ENCODE measurements at regions not wholly inside any gene's neighbourhood (a gene's known extent, or its start where the extent isn't known, plus 50 kb on each side); places are given as distances from the start of the nearest gene placed in this dataset.

- Mint-ChIP-seq H3K4me3 (no peak overlapping the region), H3K27ac (ENCODE audit: unreplicated experiment) (no peak overlapping the region), H3K27me3 (ENCODE audit: low read depth) (no peaks in the 10 kb centered on the region), H3K9me3 (peaks cover 22% of the 10 kb centered on the region), H3K36me3 (ENCODE audit: low read depth) (peaks cover 4% of the 10 kb centered on the region), H3K4me1 (no peaks in the 10 kb centered on the region)
- no peak for DNase-seq (ENCODE audit: low read depth, low spot score)
- no peak for TF ChIP-seq CTCF (conservative IDR thresholded peaks at IDR 0.05)
Observed at GRCh38 chr21:17712887-17713286, 100.2 kb upstream of the BTG3 start.

- H3K4me1 Mint-ChIP-seq = no peaks in the 10 kb centered on the region
Observed at GRCh38 chr21:17711896-17712295, 99.2 kb upstream of the BTG3 start.

GRCh38 chr21:17709266-17709611, 96.5 kb upstream of the BTG3 start:
- peaks cover 2% of the 10 kb centered on the region for H3K27me3 Mint-ChIP-seq (ENCODE audit: low read depth)
- H3K36me3 Mint-ChIP-seq (ENCODE audit: low read depth) = peaks cover 7% of the 10 kb centered on the region
- H3K4me1 Mint-ChIP-seq = no peaks in the 10 kb centered on the region
- DNase-seq (ENCODE audit: low read depth, low spot score) = no peak
- no peak for TF ChIP-seq CTCF (conservative IDR thresholded peaks at IDR 0.05)
- H3K4me3 Mint-ChIP-seq = no peak overlapping the region
- H3K9me3 Mint-ChIP-seq = peaks cover 23% of the 10 kb centered on the region
- no peak overlapping the region for H3K27ac Mint-ChIP-seq (ENCODE audit: unreplicated experiment)

More at GRCh38 chr21:17711896-17712295, 99.2 kb upstream of the BTG3 start:
- TF ChIP-seq CTCF (conservative IDR thresholded peaks at IDR 0.05) = no peak
- Mint-ChIP-seq H3K27ac (ENCODE audit: unreplicated experiment) (no peak overlapping the region), H3K9me3 (peaks cover 21% of the 10 kb centered on the region), H3K4me3 (no peak overlapping the region), H3K36me3 (ENCODE audit: low read depth) (peaks cover 3% of the 10 kb centered on the region), H3K27me3 (ENCODE audit: low read depth) (no peaks in the 10 kb centered on the region)
- no peak for DNase-seq (ENCODE audit: low read depth, low spot score)

- no peak for TF ChIP-seq CTCF (conservative IDR thresholded peaks at IDR 0.05)
- Mint-ChIP-seq H3K9me3 (peaks cover 23% of the 10 kb centered on the region), H3K27me3 (ENCODE audit: low read depth) (peaks cover 2% of the 10 kb centered on the region), H3K36me3 (ENCODE audit: low read depth) (peaks cover 7% of the 10 kb centered on the region), H3K4me3 (no peak overlapping the region), H3K27ac (ENCODE audit: unreplicated experiment) (no peak overlapping the region), H3K4me1 (no peaks in the 10 kb centered on the region)
- DNase-seq (ENCODE audit: low read depth, low spot score) = no peak
Observed at GRCh38 chr21:17708522-17709265, 96.0 kb upstream of the BTG3 start.

- no peak for DNase-seq (ENCODE audit: low read depth, low spot score)
- Mint-ChIP-seq H3K4me1 (no peaks in the 10 kb centered on the region), H3K9me3 (peaks cover 19% of the 10 kb centered on the region), H3K27ac (ENCODE audit: unreplicated experiment) (no peak overlapping the region), H3K4me3 (no peak overlapping the region), H3K27me3 (ENCODE audit: low read depth) (no peaks in the 10 kb centered on the region), H3K36me3 (ENCODE audit: low read depth) (no peaks in the 10 kb centered on the region)
- TF ChIP-seq CTCF (conservative IDR thresholded peaks at IDR 0.05) = no peak
Observed at GRCh38 chr21:17699524-17700189, 87.0 kb upstream of the BTG3 start.

Data from neural crest cell (in vitro differentiated cells).